NCI-H446 treated with DMSO at 0.1 percent for 48 hours (cell line): ENCODE measurements at regions not wholly inside any gene's neighbourhood (a gene's known extent, or its start where the extent isn't known, plus 50 kb on each side); places are given as distances from the start of the nearest gene placed in this dataset.
"Not testable (repeated sequence)": the region's sequence is repeated elsewhere in the genome, so short reads cannot be mapped to it uniquely, and the experiment has no call there.

Source experiments
- DNase-seq: peaks from one replicate; lab custom pipeline; 2025; lab: John Stamatoyannopoulos, UW

DNA sequence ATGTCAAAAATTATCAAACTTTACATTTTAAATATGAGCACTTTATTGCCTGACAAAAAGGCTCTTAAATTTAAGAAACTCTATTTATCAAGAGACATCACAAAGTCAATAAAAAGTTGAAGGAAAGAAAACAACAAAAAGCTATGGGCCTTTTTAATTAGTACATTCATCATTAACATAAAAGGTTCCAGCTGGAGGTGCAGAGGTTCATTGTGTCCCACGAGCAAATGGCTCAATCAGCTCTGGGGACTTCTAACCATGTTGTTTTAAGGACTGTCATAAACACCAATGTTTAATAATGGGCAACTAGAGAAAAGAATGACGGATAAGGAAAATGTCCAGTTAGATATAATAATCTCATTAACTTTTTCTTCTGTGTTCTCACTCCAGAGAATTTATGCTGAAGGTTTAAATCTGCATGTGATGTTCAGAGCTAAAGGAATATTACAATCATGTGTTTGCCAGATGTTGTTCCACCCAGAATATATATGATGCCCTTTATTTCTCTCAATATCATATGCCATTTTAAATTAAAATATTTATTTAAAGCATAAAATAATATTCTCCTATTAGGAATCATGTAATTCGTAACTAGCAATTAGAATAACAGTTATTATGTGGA lies 840.3 kb upstream of the ADGRL3 start:
- no peak for DNase-seq

GRCh38 chr4:60365176-60365575 lies 835.0 kb upstream of the ADGRL3 start:
- DNase-seq: no peak

- DNase-seq: no peak
These were observed 833.5 kb upstream of the ADGRL3 start for GRCh38 chr4:60366661-60367060.

DNA sequence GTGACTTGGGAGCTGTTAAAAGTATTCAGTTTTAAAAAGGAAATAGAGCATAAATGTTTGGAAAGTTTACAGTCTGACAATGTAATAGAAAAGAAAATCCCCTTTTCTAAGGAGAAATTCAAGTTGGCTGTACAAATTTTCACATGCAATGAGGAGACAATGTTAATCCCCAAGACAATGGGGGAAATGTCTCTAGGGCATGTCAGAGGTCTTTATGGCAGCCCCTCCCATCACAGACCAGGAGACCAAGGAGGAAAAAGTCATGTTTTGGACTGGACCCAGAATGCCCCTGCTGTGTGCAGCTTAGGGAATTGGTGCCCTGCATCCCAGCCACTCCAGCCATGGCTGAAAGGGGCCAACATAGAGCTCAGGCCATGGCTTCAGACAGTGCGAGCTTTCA lies 831.1 kb upstream of the ADGRL3 start:
- DNase-seq: no peak

DNA sequence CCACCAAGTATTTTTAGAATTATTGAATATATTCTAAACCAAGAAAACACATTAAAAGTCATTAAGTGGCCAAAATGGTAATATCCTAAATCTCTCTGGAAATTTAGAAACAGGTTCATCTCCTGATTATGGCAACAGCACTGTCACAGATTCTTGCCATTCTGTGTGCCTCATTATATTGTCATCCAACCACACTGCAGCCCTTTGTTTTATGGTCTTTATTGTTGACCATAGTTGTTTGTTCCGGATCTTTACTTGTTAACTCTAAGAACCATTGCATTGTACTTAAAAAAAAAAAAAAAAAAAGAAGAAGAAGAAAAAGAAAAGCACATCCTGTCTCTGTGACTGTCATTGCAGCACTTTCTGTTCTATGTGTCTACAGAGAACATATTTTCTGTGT lies 822.1 kb upstream of the ADGRL3 start:
- no peak for DNase-seq

DNA sequence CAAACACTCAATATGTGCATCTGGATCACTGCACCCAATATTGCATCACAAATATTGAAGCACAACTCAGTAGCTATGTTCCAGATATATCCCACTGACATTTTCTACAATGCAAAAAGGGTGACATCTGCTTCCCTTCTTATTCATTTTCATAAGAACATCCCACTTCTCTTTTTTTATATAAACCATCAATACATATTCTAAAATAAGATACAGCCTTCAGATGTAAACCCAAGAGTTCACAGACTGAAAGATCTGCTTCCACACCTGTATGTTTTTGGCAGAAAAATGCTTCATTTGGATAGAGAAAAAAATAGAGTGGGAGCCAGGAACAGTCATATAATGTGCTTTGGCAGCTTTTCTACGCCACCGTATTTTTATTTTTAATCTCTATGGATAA lies 815.6 kb upstream of the ADGRL3 start:
- no peak for DNase-seq

DNA sequence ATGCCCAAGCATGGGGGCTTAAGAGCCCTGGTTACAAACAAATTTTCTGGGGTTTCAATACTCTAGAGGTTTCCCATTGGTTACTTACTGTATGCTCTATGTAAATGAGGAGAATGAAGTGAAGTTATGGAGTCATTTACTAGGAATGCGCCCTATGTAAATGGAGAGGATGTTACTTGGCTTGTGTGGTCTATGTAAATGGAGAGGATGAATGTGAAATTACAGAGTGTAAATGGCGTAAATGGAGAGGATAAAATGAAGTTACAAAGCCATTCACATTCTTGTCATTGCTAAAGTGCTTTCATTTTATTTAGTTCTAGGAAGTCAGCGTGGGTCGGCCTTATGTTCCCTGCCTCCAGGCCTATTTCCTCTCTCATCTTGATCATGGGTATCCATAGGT lies 810.5 kb upstream of the ADGRL3 start:
- no peak for DNase-seq

DNA sequence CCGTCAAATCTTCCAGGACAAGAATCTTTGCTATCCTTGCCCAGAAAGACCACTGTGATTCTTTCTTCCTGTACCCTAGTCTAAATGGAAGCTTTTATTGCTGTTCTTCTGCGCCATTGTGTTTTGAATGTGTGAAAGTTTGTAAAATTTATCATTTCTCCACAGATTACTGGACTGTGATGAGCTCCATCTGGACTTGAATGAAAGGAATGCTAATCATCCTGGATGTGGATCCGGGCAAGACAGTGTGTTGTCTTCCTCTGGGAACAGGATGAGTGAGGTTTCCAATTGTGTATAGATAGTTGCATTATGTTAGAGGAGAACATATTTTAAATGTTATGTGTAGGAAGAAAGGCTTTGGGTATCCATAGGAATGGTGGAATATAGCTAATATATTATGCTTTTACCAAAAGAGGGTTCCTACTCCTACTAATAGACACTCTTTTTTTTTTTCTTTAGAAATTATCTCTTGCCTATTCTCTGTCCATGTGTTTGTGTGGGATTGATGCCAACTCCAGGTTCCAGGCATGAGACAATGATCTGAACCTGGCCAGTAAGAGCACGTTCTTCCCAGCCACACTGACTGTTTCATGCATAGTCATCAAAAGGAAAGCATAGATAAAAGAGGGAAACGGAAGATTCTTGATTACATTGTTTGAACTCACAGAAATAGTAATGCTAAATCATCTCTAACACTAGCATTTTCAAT lies 803.6 kb upstream of the ADGRL3 start:
- DNase-seq: peak; percentile 23

DNA sequence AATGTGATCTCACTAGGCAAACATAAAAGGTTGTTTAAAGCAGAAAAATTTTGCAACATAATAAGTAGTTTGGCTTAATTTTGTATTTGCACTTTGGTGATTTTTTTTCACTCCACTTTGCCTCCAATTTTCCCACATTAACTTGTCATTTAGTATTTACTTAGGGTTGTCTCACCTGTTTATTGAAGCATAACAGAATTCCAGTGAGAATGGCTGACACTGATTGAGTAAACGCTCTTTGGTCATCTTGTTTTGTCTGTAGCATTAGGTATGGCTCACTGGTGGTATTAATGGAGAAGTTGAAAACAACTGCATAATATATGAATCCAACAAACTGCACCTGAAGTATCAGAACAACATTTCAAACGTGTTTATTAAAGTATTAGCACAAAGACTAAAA lies 799.5 kb upstream of the ADGRL3 start:
- no peak for DNase-seq

DNA sequence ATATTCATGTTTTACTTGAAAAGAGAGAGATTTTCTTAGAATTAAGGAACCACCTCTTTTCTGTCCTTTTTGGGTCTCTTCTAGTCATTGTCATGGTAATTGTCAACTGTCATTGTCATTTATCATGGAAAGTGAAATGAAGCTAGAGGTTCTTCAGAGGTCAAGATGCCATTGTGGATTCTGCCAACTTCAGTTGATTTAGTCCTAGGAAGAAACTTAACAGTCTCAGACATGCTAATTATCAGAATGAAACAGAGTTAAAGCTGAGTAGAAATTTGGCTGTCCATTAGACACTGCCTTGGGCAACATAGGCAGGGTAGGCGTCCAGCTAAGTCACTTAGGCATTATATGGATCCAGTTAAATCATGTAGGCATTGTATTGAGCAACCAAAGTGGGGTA lies 796.1 kb upstream of the ADGRL3 start:
- DNase-seq: no peak

DNA sequence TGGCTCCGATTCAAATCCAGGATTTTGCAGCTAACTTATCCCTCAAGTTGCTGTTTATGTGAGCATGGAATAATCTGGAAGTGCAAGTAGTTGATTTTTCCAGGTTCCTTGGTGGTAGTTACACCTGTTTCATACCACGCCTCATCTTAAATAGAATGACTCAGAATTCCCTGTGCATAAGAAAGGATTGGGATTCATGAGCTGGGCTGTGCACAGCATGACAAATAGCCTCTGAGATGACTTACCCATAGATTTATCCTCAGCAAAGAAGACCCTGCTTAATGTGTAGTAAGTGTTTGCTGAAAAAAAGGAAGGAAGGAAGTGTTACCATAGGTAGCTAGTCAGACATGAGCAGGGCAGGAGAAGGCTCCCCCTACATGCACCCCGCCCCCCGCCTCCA lies 777.7 kb upstream of the ADGRL3 start:
- no peak for DNase-seq

DNA sequence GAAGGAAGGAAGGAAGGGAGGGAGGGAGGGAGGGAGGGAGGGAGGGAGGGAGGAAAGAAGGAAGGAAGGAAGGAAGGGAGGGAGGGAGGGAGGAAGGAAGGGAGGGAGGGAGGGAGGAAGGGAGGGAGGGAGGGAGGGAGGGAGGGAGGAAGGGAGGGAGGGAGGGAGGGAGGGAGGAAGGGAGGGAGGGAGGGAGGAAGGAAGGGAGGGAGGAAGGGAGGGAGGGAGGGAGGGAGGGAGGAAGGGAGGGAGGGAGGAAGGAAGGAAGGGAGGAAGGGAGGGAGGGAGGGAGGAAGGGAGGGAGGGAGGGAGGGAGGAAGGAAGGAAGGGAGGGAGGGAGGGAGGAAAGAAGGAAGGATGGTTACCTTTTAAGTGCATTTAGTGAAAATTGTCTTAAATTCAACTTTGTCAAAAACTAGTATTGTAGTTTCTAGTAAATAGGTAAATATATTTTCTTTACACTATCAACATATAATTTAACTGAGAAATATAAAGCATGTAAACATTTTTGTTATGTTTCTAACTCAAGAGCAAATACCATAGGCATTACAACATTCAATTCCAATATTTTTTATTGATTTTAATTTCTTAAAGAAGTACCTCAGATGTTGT lies 776.4 kb upstream of the ADGRL3 start:
- DNase-seq: not testable (repeated sequence)

DNA sequence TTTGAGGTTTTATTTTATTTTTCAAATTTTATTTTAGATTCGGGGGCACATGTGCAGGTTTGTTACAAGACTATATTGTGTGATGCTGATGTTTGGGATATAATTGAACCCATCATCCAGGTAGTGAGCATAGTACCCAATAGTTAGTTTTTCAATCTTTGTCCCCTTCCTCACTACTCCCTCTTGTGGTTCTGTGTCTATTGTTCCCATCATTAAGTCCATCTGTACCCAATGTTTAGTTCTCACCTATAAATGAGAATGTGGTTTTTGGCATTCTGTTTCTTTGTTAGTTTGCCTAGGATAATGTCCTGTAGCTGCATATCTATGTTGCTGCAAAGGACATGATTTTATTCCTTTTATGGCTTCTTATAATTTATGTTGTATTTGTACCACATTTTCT lies 767.2 kb upstream of the ADGRL3 start:
- no peak for DNase-seq

DNA sequence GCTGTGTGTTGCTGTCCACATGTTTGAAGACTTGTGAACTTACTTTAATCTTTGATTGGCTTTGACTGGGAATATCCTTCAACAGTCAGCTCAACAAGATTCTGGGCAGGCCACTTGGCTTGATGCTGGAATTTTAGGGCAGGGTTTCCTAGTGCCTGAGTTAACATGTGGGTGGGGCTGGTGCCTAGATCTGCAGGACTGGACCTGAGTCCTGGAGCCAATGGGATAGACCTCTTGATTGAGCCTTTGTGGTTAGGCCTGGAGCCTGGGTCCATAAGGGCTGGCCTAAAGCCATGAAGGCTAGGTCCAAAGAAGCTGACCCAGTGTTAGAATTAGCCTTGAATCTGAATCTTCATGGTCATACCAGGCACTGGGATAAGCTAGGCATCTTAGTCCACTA lies 757.1 kb upstream of the ADGRL3 start:
- no peak for DNase-seq

GRCh38 chr4:60443796-60444195 lies 756.3 kb upstream of the ADGRL3 start:
- DNase-seq: no peak

GRCh38 chr4:60450054-60450453 lies 750.1 kb upstream of the ADGRL3 start:
- no peak for DNase-seq

DNA sequence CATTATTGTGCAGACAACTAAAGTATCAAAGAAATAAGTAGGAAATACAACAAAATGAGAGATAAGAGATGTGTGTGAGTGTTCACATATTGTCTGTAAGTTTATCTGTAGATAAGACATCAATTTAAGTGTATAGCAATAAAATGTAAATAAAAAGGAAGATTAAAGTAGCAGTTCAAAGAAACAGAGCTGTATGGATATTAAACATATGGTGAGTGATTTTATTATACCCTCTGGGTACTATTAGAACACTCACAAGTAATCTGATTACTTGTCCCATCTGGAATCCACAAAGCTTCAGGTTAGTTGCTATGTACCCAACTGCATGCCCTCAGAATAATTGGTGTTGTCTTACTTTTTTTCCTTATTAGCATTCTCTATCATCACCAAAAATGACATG lies 747.9 kb upstream of the ADGRL3 start:
- no peak for DNase-seq

- no peak for DNase-seq
These were observed 744.7 kb upstream of the ADGRL3 start for GRCh38 chr4:60455380-60455779.

GRCh38 chr4:60461551-60461950 lies 738.6 kb upstream of the ADGRL3 start:
- DNase-seq: no peak

GRCh38 chr4:60463857-60464502 lies 736.1 kb upstream of the ADGRL3 start:
- DNase-seq: no peak

- no peak for DNase-seq
These were observed 717.2 kb upstream of the ADGRL3 start for GRCh38 chr4:60482921-60483351.

DNA sequence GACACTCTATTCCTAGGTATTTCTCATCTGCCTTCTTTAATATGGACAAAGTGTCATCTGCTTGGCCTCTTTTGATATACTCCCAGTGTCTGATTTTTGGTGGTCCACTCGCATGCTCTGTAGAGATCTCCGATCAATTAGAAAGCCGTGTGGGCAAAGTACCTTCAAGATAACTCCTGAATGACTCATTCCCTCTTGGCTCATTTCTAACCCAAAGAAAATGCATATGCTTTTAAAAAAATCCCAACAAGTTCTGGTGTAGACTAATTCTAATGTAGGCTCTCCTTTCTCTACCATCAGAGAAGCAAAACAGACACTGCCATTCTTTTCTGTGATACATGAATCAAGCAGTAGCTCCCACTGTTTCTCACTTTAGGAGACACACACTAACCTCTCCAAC lies 714.9 kb upstream of the ADGRL3 start:
- no peak for DNase-seq

DNA sequence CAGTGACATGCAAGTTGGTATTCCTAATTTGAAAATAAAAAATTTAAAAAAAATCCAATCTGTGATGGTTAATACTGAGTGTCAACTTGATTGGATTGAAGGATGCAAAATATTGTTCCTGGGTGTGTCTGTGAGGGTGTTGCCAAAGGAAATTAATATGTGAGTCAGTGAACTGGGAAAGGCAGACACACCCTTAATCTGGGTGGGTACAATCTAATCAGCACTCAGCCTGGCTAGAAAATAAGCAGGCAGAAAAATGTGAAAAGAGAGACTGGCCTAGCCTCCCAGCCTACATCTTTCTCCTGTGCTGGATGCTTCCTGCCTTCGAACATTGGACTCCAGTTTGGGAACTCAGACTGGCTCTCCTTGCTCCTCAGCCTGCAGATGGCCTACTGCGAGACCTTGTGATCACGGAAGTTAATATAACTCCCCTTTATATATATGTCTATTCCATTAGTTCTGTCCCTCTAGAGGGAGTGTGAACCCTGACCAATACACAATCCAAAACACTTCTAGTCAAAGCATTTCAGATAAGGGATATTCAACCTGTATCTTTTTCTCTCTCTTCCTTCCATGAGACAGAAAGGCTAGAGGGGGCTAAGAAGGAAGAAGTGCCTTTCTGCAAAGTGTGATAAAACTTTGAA lies 712.9 kb upstream of the ADGRL3 start:
- not testable (repeated sequence) for DNase-seq
